Neutrophil (primary cell): ENCODE measurements at regions not wholly inside any gene's neighbourhood (a gene's known extent, or its start where the extent isn't known, plus 50 kb on each side); places are given as distances from the start of the nearest gene placed in this dataset.

Experiments
- H3K27ac ChIP-seq: fragments of 200-600 bp; sonication (generic); 2 replicates; pipeline ENCODE4 v1.5.1; 2016; ENCODE audit warnings: mild to moderate bottlenecking, moderate library complexity
- H3K27me3 ChIP-seq: fragments of 200-600 bp; sonication (generic); 2 replicates; pipeline ENCODE4 v1.6.0; 2016; ENCODE audit warnings: mild to moderate bottlenecking
- H3K36me3 ChIP-seq: fragments of 200-600 bp; sonication (generic); 2 replicates; pipeline ENCODE4 v1.5.1; 2017
- H3K4me1 ChIP-seq, 2 experiments: fragments of 200-600 bp in 1 of 2; sonication (generic) in 1 of 2; 1 replicate in 1 of 2; 2 replicates in 1 of 2; pipeline versions ENCODE4 v1.5.1 to v1.6.1; 2013 to 2016; ENCODE audit warnings: low read depth in 1 of 2, low read length in 1 of 2, mild to moderate bottlenecking in 1 of 2, moderate library complexity in 1 of 2; ENCODE audit not compliant: control insufficient read depth in 1 of 2, insufficient read depth in 1 of 2
- H3K4me3 ChIP-seq, 2 experiments: fragments of 200-600 bp in 1 of 2; sonication (generic) in 1 of 2; 1 replicate in 1 of 2; 2 replicates in 1 of 2; pipeline ENCODE4 v1.5.1; 2013 to 2016; ENCODE audit warnings: low read depth in 1 of 2, low read length in 1 of 2, mild to moderate bottlenecking in 1 of 2, moderate library complexity in 1 of 2
- H3K9me3 ChIP-seq: fragments of 200-600 bp; sonication (generic); 2 replicates; pipeline ENCODE4 v1.5.1; 2016
- CTCF ChIP-seq: fragments of 200-600 bp; sonication (generic); IDR thresholded peaks from 2 replicates; pipeline ENCODE4 v1.5.1; 2016; ENCODE audit warnings: antibody characterized with exemption

GRCh38 chr5:82417776-82418607, 139.8 kb upstream of the RPS23 start:
- no peak overlapping the region for H3K27ac ChIP-seq
- no peaks in the 10 kb centered on the region for H3K4me1 ChIP-seq
- no peaks in the 10 kb centered on the region for H3K9me3 ChIP-seq
- H3K27me3 ChIP-seq: no peaks in the 10 kb centered on the region
- H3K4me3 ChIP-seq: no peak overlapping the region
- no peaks in the 10 kb centered on the region for H3K36me3 ChIP-seq
- no peak for TF ChIP-seq CTCF

DNA sequence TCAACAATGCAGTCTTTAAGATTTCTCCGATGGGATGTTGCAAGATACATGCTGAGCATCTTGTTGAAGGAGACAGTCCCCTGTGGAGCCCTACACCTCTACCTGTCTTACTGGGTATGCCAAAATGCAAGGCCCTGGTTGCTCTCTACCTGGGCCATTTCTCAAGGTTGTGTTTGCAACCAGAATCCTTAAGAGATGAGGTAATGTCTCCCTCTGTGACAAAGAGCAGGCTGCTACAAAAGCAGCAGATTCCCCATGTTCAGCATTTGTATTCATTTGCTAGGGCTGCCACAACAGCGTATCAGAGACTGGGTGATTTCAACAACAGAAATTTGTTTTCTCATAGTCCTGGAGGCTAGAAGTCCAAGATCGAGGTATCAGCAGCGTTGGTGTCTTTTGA, 138.4 kb upstream of the RPS23 start:
- no peak overlapping the region for H3K27ac ChIP-seq
- H3K36me3 ChIP-seq: no peaks in the 10 kb centered on the region
- no peaks in the 10 kb centered on the region for H3K4me1 ChIP-seq
- H3K27me3 ChIP-seq: no peaks in the 10 kb centered on the region
- H3K4me3 ChIP-seq: no peak overlapping the region
- no peak for TF ChIP-seq CTCF
- no peaks in the 10 kb centered on the region for H3K9me3 ChIP-seq

GRCh38 chr5:82414041-82414388, 135.9 kb upstream of the RPS23 start:
- H3K4me3 ChIP-seq: no peak overlapping the region
- H3K4me1 ChIP-seq: no peaks in the 10 kb centered on the region
- no peaks in the 10 kb centered on the region for H3K27me3 ChIP-seq
- H3K27ac ChIP-seq: no peak overlapping the region
- H3K36me3 ChIP-seq: no peaks in the 10 kb centered on the region
- no peaks in the 10 kb centered on the region for H3K9me3 ChIP-seq
- TF ChIP-seq CTCF: no peak

GRCh38 chr5:82413302-82414040, 135.3 kb upstream of the RPS23 start:
- H3K27ac ChIP-seq: no peak overlapping the region
- H3K36me3 ChIP-seq: no peaks in the 10 kb centered on the region
- no peak for TF ChIP-seq CTCF
- no peaks in the 10 kb centered on the region for H3K9me3 ChIP-seq
- no peaks in the 10 kb centered on the region for H3K4me1 ChIP-seq
- H3K27me3 ChIP-seq: no peaks in the 10 kb centered on the region
- H3K4me3 ChIP-seq: no peak overlapping the region

DNA sequence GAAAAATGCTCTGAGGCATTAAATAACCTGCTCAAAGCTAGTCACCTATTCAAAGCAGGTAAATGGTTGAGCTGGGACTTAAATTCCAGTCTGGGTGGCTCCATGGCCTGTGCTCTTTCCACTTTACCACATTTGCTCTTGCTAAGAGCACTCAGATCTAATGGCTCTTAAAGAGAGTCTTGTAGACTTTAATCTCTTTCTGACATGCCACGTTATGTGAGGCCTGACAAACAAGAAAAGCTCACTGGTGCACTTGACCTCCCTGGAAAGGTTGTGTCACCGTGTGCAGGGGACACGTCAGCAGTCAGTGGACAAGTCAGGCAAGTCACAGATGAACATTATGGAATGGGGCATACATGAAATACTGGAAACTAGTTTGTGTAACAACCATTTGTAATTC, 129.9 kb upstream of the RPS23 start:
- Histone ChIP-seq H3K27me3 (no peaks in the 10 kb centered on the region), H3K36me3 (no peaks in the 10 kb centered on the region), H3K4me1 (no peaks in the 10 kb centered on the region), H3K27ac (no peak overlapping the region), H3K9me3 (no peaks in the 10 kb centered on the region), H3K4me3 (no peak overlapping the region)
- TF ChIP-seq CTCF: no peak
